ENCODE measurements at regions not wholly inside any gene's neighbourhood (a gene's known extent, or its start where the extent isn't known, plus 50 kb on each side); places are given as distances from the start of the nearest gene placed in this dataset.

DNA sequence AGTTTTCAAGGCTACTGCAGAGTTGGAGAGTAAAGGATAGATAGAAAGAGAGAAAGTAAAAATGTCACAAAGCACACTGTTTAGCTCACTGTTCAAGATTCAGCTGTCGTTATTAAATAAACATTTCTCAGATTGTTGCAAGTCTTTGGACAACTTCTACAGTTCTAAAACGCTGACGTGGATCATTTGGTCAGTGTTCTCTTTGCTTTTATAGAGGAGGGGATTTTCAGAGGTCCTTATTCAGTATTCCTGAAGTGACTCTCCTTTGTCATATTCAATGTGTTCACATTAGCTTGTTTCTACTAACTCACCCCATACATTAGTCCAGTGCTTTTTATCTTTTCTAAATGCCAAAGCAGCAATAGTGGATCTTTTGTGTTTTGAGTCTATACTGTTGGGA lies 154.7 kb upstream of the ARGLU1 start:
- no peak for DNase-seq (ENCODE audit: low read depth)
- no peak overlapping the region for H3K4me3 ChIP-seq (ENCODE audit: low read depth, low read length)
- TF ChIP-seq MYC (IDR thresholded peaks at IDR 0.05; ENCODE audit: low read depth, low read length) (no peak), MAX (IDR thresholded peaks at IDR 0.05; ENCODE audit: low read depth, low read length) (no peak), POLR2A (IDR thresholded peaks at IDR 0.05; ENCODE audit: extremely low read depth, insufficient read length) (no peak)
- TF ChIP-seq, protein P1, sequence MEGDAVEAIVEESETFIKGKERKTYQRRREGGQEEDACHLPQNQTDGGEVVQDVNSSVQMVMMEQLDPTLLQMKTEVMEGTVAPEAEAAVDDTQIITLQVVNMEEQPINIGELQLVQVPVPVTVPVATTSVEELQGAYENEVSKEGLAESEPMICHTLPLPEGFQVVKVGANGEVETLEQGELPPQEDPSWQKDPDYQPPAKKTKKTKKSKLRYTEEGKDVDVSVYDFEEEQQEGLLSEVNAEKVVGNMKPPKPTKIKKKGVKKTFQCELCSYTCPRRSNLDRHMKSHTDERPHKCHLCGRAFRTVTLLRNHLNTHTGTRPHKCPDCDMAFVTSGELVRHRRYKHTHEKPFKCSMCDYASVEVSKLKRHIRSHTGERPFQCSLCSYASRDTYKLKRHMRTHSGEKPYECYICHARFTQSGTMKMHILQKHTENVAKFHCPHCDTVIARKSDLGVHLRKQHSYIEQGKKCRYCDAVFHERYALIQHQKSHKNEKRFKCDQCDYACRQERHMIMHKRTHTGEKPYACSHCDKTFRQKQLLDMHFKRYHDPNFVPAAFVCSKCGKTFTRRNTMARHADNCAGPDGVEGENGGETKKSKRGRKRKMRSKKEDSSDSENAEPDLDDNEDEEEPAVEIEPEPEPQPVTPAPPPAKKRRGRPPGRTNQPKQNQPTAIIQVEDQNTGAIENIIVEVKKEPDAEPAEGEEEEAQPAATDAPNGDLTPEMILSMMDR (IDR thresholded peaks at IDR 0.05; ENCODE audit: low read depth, low read length), result no peak

DNA sequence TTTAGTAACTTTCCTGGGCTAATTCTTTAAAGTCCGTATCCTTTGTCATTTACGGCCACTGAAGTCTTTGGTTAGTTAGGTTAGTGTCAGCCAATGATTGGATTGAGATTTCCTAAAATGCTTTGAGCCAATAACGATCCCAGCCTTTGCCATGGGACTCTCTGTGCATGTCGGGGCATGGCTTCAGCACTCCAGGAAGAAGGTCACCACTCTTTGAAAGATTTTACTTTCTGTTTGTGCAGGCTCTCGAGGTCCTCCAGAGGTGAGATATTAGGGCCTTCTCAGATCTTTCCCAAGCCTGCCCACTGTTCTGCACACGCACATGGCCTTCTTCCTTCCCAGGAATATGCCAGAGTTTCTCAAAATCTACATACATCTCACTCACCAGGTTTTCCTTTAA lies 153.7 kb upstream of the ARGLU1 start:
- TF ChIP-seq POLR2A (IDR thresholded peaks at IDR 0.05; ENCODE audit: extremely low read depth, insufficient read length) (no peak), MAX (IDR thresholded peaks at IDR 0.05; ENCODE audit: low read depth, low read length) (no peak), MYC (IDR thresholded peaks at IDR 0.05; ENCODE audit: low read depth, low read length) (no peak)
- TF ChIP-seq, protein P1 (IDR thresholded peaks at IDR 0.05; ENCODE audit: low read depth, low read length), result no peak
- no peak for DNase-seq (ENCODE audit: low read depth)
- H3K4me3 ChIP-seq (ENCODE audit: low read depth, low read length), result no peak overlapping the region

DNA sequence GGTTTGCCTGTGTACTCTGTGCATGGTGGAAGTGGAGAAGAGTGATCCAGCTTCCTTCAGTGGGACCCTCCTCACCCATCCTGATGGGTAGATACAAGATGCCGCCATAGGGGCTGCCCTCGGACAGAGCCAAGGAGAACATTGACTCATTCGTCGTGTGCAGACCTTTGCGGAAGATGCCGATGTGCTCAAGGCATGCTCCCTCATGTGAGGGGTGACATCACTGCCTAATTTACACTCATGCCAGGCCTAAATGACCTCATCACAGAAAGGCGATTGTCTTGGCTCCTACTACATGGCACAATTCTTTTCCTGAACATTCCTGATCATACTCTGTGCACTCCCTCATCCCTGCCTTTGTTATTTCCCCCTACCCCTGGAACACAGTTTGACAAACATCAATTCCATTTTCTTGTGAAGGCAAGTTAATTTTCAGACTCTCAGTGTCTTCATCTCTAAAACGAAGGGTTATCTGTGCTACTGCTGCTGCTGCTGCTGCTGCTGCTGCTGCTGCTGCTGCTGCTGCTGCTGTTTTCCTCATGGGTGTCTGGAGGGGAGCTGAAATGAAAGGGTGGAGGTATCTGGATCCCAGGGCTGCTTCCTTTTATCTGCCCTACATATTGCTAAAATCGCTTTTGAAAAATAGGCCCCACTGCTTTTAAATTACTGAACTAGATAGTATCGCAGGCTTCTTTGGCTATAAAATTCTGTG lies 146.5 kb upstream of the ARGLU1 start:
- H3K4me3 ChIP-seq (ENCODE audit: low read depth, low read length), result no peak overlapping the region
- TF ChIP-seq, protein P1 (IDR thresholded peaks at IDR 0.05; ENCODE audit: low read depth, low read length), result no peak
- TF ChIP-seq POLR2A (IDR thresholded peaks at IDR 0.05; ENCODE audit: extremely low read depth, insufficient read length) (no peak), MYC (IDR thresholded peaks at IDR 0.05; ENCODE audit: low read depth, low read length) (no peak), MAX (IDR thresholded peaks at IDR 0.05; ENCODE audit: low read depth, low read length) (no peak)
- DNase-seq (ENCODE audit: low read depth), result no peak

DNA sequence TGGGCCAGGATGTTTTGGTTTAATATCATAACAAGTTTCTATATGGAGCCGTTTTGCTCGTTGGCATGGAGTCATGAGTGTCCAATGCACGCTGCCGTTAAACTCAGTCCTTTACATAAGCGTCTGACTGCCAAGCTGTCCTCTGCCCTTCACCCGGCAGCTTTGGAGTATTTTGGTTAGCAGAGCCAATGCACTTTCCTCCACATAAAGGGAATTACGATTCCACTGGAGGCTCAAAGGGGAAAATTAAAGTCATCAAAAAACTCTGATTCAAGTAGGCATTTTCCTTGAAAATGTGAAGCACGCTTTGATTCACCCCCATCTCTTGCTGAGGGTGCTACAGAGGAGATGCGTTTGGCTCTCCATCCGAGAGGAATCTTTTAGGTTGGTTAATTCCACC lies 144.4 kb upstream of the ARGLU1 start:
- H3K4me3 ChIP-seq (ENCODE audit: low read depth, low read length), result no peak overlapping the region
- DNase-seq (ENCODE audit: low read depth), result no peak
- TF ChIP-seq MAX (IDR thresholded peaks at IDR 0.05; ENCODE audit: low read depth, low read length), result no peak
- TF ChIP-seq POLR2A (IDR thresholded peaks at IDR 0.05; ENCODE audit: extremely low read depth, insufficient read length), result no peak
- no peak for TF ChIP-seq MYC (IDR thresholded peaks at IDR 0.05; ENCODE audit: low read depth, low read length)
- TF ChIP-seq, protein P1 (IDR thresholded peaks at IDR 0.05; ENCODE audit: low read depth, low read length), result no peak

DNA sequence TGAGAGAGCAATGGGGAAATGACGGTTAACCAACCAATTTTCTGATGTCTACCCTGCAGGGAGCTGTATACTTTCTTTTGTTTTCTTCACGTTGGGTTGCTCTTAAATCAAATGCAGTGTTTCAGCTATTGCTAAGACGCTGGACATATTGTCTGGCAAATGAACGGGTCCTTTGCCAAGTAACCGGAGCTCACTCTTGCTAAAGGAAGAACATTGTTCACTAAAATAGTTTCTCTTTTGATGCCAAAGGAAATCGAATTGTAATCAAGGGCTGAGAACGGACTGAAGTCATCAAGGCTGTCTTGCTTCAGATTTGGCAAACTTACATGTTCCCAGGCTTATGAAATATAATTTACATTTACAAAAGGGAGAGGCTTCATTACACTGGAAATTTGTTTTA lies 142.3 kb upstream of the ARGLU1 start:
- H3K4me3 ChIP-seq (ENCODE audit: low read depth, low read length), result no peak overlapping the region
- no peak for DNase-seq (ENCODE audit: low read depth)
- no peak for TF ChIP-seq MAX (IDR thresholded peaks at IDR 0.05; ENCODE audit: low read depth, low read length)
- TF ChIP-seq MYC (IDR thresholded peaks at IDR 0.05; ENCODE audit: low read depth, low read length), result no peak
- TF ChIP-seq, protein P1 (IDR thresholded peaks at IDR 0.05; ENCODE audit: low read depth, low read length), result no peak
- no peak for TF ChIP-seq POLR2A (IDR thresholded peaks at IDR 0.05; ENCODE audit: extremely low read depth, insufficient read length)

Measured in NB4 (cell line).